WTC11 (cell line): ENCODE measurements at regions not wholly inside any gene's neighbourhood (a gene's known extent, or its start where the extent isn't known, plus 50 kb on each side); places are given as distances from the start of the nearest gene placed in this dataset.

Experiments
- ATF1 ChIP-seq: sonication (generic); formaldehyde crosslinking; IDR thresholded peaks from 2 replicates; pipeline ENCODE4 v1.8.1; 2023; ENCODE audit warnings: mild to moderate bottlenecking, moderate library complexity, missing genetic modification reagents
- FOXK1 ChIP-seq: sonication (generic); formaldehyde crosslinking; IDR thresholded peaks from 2 replicates; pipeline ENCODE4 v1.8.0; 2022; ENCODE audit warnings: mild to moderate bottlenecking, moderate library complexity, missing genetic modification reagents
- MYBL2 ChIP-seq: sonication (generic); formaldehyde crosslinking; IDR thresholded peaks from 2 replicates; pipeline ENCODE4 v1.8.1; 2023; ENCODE audit warnings: mild to moderate bottlenecking, moderate library complexity, missing genetic modification reagents
- NFE2L1 ChIP-seq: sonication (generic); formaldehyde crosslinking; IDR thresholded peaks from 2 replicates; pipeline ENCODE4 v1.8.1; 2023; ENCODE audit warnings: missing genetic modification reagents
- NR2C2 ChIP-seq: sonication (generic); formaldehyde crosslinking; IDR thresholded peaks from 2 replicates; pipeline ENCODE4 v1.8.0; 2022; ENCODE audit warnings: mild to moderate bottlenecking, missing genetic modification reagents
- OVOL2 ChIP-seq: fragments of 250-450 bp; sonication (Bioruptor Pico); IDR thresholded peaks from 2 replicates; pipeline ENCODE4 v1.9.0; 2021; ENCODE audit warnings: mild to moderate bottlenecking, borderline replicate concordance
- RELA ChIP-seq: sonication (generic); formaldehyde crosslinking; IDR thresholded peaks from 2 replicates; pipeline ENCODE4 v1.8.1; 2022; ENCODE audit warnings: missing genetic modification reagents, mild to moderate bottlenecking, borderline replicate concordance
- SP1 ChIP-seq: sonication (generic); formaldehyde crosslinking; conservative IDR thresholded peaks from 2 replicates; pipeline ENCODE4 v1.8.1; 2022; ENCODE audit warnings: missing genetic modification reagents
- TF ChIP-seq, protein P1 (sequence below): fragments of 200-600 bp; IDR thresholded peaks from 2 replicates; pipeline ENCODE4 v1.8.0; 2022; ENCODE audit warnings: antibody characterized with exemption
- TF ChIP-seq, protein P2 (sequence below): sonication (generic); formaldehyde crosslinking; IDR thresholded peaks from 2 replicates; pipeline ENCODE4 v1.8.0; 2022; ENCODE audit warnings: mild to moderate bottlenecking, missing genetic modification reagents
- TF ChIP-seq, protein P3 (sequence below): sonication (generic); formaldehyde crosslinking; conservative IDR thresholded peaks from 2 replicates; pipeline ENCODE4 v1.8.1; 2022; ENCODE audit warnings: mild to moderate bottlenecking, missing genetic modification reagents

DNA sequence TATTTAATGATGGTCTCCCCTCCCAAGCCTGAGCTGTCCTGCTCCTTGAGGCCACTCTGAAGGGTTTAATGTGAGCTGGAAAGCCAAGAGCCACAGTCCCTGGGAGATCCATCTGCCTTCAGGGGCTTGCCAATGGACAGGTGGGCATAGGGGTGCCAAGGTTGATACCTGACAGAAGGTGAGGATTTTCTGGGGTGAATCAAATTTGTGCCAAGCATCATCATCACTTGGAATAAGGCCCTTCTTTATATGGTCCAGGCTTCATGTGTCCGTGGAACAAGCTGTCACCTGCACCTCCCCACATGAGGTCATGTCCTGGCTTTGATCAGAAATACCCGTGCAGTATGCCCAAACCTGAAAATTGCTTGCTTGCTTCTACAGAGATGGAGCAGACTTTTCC, 71.9 kb upstream of the CTNNB1 start:
- TF ChIP-seq, protein P1, sequence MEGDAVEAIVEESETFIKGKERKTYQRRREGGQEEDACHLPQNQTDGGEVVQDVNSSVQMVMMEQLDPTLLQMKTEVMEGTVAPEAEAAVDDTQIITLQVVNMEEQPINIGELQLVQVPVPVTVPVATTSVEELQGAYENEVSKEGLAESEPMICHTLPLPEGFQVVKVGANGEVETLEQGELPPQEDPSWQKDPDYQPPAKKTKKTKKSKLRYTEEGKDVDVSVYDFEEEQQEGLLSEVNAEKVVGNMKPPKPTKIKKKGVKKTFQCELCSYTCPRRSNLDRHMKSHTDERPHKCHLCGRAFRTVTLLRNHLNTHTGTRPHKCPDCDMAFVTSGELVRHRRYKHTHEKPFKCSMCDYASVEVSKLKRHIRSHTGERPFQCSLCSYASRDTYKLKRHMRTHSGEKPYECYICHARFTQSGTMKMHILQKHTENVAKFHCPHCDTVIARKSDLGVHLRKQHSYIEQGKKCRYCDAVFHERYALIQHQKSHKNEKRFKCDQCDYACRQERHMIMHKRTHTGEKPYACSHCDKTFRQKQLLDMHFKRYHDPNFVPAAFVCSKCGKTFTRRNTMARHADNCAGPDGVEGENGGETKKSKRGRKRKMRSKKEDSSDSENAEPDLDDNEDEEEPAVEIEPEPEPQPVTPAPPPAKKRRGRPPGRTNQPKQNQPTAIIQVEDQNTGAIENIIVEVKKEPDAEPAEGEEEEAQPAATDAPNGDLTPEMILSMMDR, result no peak
- TF ChIP-seq SP1 (CRISPR knock-in tag), result no peak
- no peak for TF ChIP-seq NR2C2
- no peak for TF ChIP-seq OVOL2
- TF ChIP-seq FOXK1 (CRISPR knock-in tag), result no peak
- TF ChIP-seq, protein P2, sequence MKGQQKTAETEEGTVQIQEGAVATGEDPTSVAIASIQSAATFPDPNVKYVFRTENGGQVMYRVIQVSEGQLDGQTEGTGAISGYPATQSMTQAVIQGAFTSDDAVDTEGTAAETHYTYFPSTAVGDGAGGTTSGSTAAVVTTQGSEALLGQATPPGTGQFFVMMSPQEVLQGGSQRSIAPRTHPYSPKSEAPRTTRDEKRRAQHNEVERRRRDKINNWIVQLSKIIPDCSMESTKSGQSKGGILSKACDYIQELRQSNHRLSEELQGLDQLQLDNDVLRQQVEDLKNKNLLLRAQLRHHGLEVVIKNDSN, result no peak
- TF ChIP-seq, protein P3, sequence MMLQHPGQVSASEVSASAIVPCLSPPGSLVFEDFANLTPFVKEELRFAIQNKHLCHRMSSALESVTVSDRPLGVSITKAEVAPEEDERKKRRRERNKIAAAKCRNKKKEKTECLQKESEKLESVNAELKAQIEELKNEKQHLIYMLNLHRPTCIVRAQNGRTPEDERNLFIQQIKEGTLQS, result no peak
- TF ChIP-seq RELA (CRISPR knock-in tag), result no peak
- TF ChIP-seq MYBL2 (CRISPR knock-in tag), result no peak
- TF ChIP-seq NFE2L1 (CRISPR knock-in tag), result no peak
- no peak for TF ChIP-seq ATF1
